GM19238 (cell line): ENCODE measurements at regions not wholly inside any gene's neighbourhood (a gene's known extent, or its start where the extent isn't known, plus 50 kb on each side); places are given as distances from the start of the nearest gene placed in this dataset.

Experiments
- DNase-seq: peaks from one replicate; pipeline ENCODE4 v3.0.0; 2011; ENCODE audit warnings: low spot score; ENCODE audit not compliant: insufficient read length

DNA sequence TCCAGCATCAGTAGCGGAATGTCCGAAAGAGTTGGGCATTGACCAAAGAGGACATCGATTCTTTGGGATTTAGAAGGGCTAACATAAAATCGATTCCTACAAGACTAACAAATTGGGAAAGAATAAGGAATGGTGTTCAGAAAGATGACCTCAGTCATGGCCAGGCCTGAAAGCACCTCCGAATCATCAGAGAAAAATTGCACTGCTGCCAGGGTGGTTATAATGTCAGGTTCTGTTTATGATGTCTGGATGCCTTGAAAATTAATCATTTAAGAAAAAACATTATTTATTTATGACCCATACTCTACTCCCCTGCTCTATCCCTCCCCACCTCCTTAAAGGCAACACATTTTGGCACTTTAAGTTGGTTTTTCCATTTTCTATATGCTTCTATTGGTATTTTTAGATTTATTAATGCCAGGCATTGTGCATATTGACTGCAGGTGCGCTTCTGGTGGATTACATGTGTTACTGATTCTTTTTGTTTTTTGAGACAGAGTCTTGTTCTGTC, 104.7 kb downstream of the MYCN start:
- no peak for DNase-seq

GRCh38 chr2:16043627-16044026, 103.3 kb downstream of the MYCN start:
- no peak for DNase-seq

GRCh38 chr2:16043192-16043591, 102.8 kb downstream of the MYCN start:
- DNase-seq: no peak

GRCh38 chr2:16042201-16042700, 101.9 kb downstream of the MYCN start:
- no peak for DNase-seq

GRCh38 chr2:16040271-16041010, 100.1 kb downstream of the MYCN start:
- no peak for DNase-seq

DNA sequence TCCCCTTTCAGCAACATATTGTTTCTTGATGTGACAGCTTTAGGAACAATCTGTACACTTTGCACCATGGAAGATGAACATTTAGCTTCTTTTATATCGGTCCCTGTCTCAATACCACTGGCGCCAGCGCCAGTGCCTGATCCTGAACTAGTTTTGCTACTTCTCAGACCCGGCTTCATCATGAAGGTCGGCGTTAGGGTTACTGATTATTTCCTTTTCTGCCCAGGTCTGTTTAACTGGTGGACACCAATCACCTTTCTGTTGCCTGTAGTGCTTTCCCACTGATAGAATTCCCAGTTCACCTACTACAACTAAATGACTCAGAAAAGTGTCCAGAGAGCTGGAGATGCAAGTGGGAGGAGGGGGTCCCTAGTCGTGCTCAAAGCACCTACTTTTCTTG, 99.5 kb downstream of the MYCN start:
- DNase-seq: no peak

DNA sequence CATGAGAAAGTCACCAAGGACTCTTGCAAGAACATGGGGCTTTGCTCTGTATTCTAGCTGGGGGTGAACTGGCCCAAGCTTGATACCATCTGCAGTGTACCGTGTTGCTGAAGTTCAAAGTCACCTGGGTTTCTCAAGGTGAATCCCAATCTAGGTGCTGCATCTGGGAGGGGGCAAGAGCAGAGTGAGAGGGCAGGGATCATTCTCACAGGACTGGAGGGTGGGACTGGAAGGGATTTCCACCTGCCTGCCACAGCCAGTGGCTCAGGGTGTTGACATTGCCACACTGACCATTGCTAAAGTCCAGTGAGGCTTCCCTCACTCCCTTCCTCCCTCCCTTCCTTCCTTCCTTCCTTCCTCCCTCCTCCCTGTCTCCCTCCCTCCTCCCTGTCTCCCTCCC, 98.7 kb downstream of the MYCN start:
- no peak for DNase-seq

GRCh38 chr2:16038621-16039020, 98.3 kb downstream of the MYCN start:
- DNase-seq: no peak

GRCh38 chr2:16037808-16038457, 97.6 kb downstream of the MYCN start:
- DNase-seq: no peak

GRCh38 chr2:16036951-16037350, 96.6 kb downstream of the MYCN start:
- no peak for DNase-seq

- DNase-seq: no peak
Observed at GRCh38 chr2:16035747-16036745, 95.7 kb downstream of the MYCN start.

GRCh38 chr2:16034975-16035746, 94.8 kb downstream of the MYCN start:
- DNase-seq: no peak

- DNase-seq: no peak
Observed at GRCh38 chr2:16034151-16034974, 94.0 kb downstream of the MYCN start.

- no peak for DNase-seq
Observed at GRCh38 chr2:16033032-16033293, 92.6 kb downstream of the MYCN start.

DNA sequence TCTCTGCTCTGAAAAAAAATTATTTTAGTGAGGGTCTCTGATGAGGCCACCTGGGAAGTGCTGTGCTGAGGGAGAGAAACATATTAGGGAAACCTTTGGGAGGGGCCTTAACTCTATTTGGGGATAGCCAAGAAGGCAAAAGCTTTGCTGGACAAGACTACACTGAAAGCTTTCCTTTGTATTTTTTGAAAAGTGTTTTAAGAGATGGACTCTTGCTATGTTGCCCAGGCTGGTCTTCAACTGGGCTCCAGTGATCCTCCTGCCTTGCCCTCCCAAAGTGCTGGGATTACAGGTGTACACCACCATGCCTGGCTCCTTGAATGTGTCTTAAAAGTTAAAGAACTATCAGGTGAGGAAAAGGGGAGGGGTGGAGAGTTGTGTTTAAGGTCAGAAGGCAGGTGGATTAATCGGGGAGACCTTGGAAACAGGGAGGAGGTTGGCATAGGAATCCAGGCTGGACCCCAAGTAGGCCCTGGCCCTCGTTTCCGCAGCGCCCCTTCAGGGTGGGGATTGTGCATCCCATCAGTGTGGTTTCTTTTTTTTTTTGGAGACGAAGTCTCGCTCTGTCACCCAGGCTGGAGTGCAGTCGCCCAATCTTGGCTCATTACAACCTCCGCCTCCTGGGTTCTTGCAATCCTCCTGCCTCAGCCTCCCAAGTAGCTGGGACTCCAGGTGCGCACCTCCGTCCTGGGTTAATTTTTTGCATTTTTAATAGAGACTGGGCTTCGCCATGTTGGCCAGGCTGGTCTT, 92.1 kb downstream of the MYCN start:
- DNase-seq: no peak

- no peak for DNase-seq
Observed at GRCh38 chr2:16031848-16032159, 91.5 kb downstream of the MYCN start.

- DNase-seq: no peak
Observed at GRCh38 chr2:16031058-16031847, 90.9 kb downstream of the MYCN start.

GRCh38 chr2:16030206-16031057, 90.1 kb downstream of the MYCN start:
- DNase-seq: no peak
